Mucosa of descending colon (tissue), 3 donors: ENCODE measurements at regions not wholly inside any gene's neighbourhood (a gene's known extent, or its start where the extent isn't known, plus 50 kb on each side); places are given as distances from the start of the nearest gene placed in this dataset.

Source experiments
- ATAC-seq: fragments of 200-7000 bp; cut with Tn5 transposase; one replicate; pipeline ENCODE4 v1.9.1; 2020; ENCODE audit warnings: mild to moderate bottlenecking, moderate library complexity
- DNase-seq, 3 donors: peaks; one replicate each; pipeline ENCODE4 v3.0.0-alpha.2; 2020
- H3K36me3 ChIP-seq: fragments of 200-600 bp; one replicate; pipeline ENCODE4 v1.8.0; 2021; ENCODE audit warnings: low read depth, mild to moderate bottlenecking
- H3K4me1 ChIP-seq: fragments of 200-600 bp; one replicate; pipeline ENCODE4 v1.8.0; 2021; ENCODE audit warnings: low read depth, mild to moderate bottlenecking
- H3K4me3 ChIP-seq: fragments of 200-600 bp; one replicate; pipeline ENCODE4 v1.8.0; 2021; ENCODE audit warnings: mild to moderate bottlenecking
- H3K9me3 ChIP-seq: fragments of 200-600 bp; one replicate; pipeline ENCODE4 v1.8.0; 2021; ENCODE audit warnings: mild to moderate bottlenecking
- CTCF ChIP-seq: fragments of 200-600 bp; IDR thresholded peaks from one replicate; pipeline ENCODE4 v1.8.0; 2022; ENCODE audit warnings: antibody characterized with exemption, mild to moderate bottlenecking
- intact Hi-C, 2 donors: fragments of 100-400 bp; cut with DNase I in 1 of 2; cut with micrococcal nuclease in 1 of 2; formaldehyde crosslinking; loops; one replicate each; pipeline versions ENCODE4 v1.11.0 to v1.11.1; 2022; cut with DNase I, micrococcal nuclease
- donor health status: DM: no; HTN: no; CAD: no; lungs with moderate emphysema.
- donor health status: DM: no; HTN: no; CAD: no.
- donor health status: DM: no; HTN: yes; CAD: no.

DNA sequence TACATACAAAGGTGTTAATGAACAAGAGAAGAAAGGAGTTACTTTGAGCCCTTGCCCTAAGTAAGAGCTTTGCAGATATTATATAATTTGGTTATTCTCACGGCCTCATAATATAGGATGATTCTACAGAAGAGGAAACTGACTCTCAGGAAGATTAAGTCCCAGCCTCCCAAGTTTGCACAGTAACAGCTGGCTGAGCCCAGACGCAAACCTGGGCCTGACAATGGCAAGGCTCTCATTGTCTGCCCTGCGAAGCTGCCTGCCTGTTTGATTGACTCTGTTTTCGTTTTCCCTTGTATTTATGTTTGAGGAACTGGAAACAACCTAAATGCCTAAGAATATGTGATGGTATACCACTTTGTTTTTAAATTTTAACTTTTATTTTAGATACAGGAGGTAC lies 76.2 kb upstream of the PGBD5 start:
- H3K4me1 ChIP-seq: no peaks in the 10 kb centered on the region
- no peaks in the 10 kb centered on the region for H3K36me3 ChIP-seq
- intact Hi-C loops: no loop called here
- TF ChIP-seq CTCF: no peak
- no peaks in the 10 kb centered on the region for H3K9me3 ChIP-seq
- ATAC-seq (peak; percentile 38), DNase-seq (no peak)
- no peak overlapping the region for H3K4me3 ChIP-seq

DNA sequence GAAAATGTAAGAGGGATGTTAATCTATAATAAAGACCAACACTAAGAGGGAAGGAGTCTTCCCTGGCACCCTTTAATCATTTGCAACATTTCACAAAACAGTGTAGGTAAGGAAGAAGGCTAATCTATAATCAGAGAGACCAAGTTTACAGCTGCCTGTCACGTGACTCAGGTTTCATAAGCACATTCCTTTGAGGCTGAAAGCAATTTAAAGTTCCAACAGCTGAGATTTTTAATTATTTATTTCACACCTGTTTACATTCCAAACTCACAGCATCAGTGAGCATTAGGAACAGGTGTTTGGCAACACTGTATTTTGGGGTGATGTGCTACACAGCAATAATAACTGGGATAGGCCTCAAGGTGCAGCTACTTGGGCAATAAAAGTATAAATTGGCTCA lies 75.7 kb upstream of the PGBD5 start:
- no peaks in the 10 kb centered on the region for H3K36me3 ChIP-seq
- intact Hi-C loops: no loop called here
- ATAC-seq: peak; percentile 69
- H3K9me3 ChIP-seq: no peaks in the 10 kb centered on the region
- H3K4me3 ChIP-seq: no peak overlapping the region
- TF ChIP-seq CTCF: no peak
- DNase-seq: peak in 1 of 3 donors; percentile 69
- no peaks in the 10 kb centered on the region for H3K4me1 ChIP-seq

GRCh38 chr1:230501242-230501641 lies 75.1 kb upstream of the PGBD5 start:
- DNase-seq (no peak), ATAC-seq (no peak)
- no peak for TF ChIP-seq CTCF
- intact Hi-C loops: no loop called here
- Histone ChIP-seq H3K9me3 (no peaks in the 10 kb centered on the region), H3K4me3 (no peak overlapping the region), H3K4me1 (no peaks in the 10 kb centered on the region), H3K36me3 (no peaks in the 10 kb centered on the region)

GRCh38 chr1:230500063-230500462 lies 73.9 kb upstream of the PGBD5 start:
- Histone ChIP-seq H3K36me3 (no peaks in the 10 kb centered on the region), H3K4me3 (no peak overlapping the region), H3K9me3 (no peaks in the 10 kb centered on the region), H3K4me1 (no peaks in the 10 kb centered on the region)
- DNase-seq: no peak
- no peak for TF ChIP-seq CTCF
- intact Hi-C loops: no loop called here
- ATAC-seq: no peak

DNA sequence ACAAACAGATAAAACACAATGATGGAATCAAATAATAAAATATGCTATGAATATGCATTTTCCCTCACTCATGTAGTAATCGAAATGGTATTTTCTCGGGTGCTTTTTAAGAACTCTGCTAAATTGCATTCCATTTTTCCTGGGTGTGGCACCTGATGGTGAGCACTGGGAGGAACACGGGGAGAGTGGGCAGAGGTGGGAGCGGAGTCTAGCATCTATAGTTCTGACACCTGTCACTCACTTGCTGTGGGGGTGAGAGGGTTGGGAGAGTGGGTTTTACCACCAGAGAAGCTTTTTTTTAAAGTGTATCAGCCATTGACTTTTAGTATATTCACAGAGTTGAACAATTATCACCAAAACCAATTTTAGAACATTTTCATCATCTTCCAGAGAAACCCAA lies 73.4 kb upstream of the PGBD5 start:
- DNase-seq: no peak
- intact Hi-C loops: no loop called here
- TF ChIP-seq CTCF: no peak
- Histone ChIP-seq H3K9me3 (no peaks in the 10 kb centered on the region), H3K4me1 (no peaks in the 10 kb centered on the region), H3K4me3 (no peak overlapping the region), H3K36me3 (no peaks in the 10 kb centered on the region)
- no peak for ATAC-seq

GRCh38 chr1:230498704-230499103 lies 72.6 kb upstream of the PGBD5 start:
- Histone ChIP-seq H3K4me1 (no peaks in the 10 kb centered on the region), H3K36me3 (no peaks in the 10 kb centered on the region), H3K4me3 (no peak overlapping the region), H3K9me3 (no peaks in the 10 kb centered on the region)
- DNase-seq (peak in 1 of 3 donors; percentile 53), ATAC-seq (peak; percentile 77)
- intact Hi-C loops: no loop called here
- TF ChIP-seq CTCF: no peak
